ENCODE measurements at regions not wholly inside any gene's neighbourhood (a gene's known extent, or its start where the extent isn't known, plus 50 kb on each side); places are given as distances from the start of the nearest gene placed in this dataset.

DNA sequence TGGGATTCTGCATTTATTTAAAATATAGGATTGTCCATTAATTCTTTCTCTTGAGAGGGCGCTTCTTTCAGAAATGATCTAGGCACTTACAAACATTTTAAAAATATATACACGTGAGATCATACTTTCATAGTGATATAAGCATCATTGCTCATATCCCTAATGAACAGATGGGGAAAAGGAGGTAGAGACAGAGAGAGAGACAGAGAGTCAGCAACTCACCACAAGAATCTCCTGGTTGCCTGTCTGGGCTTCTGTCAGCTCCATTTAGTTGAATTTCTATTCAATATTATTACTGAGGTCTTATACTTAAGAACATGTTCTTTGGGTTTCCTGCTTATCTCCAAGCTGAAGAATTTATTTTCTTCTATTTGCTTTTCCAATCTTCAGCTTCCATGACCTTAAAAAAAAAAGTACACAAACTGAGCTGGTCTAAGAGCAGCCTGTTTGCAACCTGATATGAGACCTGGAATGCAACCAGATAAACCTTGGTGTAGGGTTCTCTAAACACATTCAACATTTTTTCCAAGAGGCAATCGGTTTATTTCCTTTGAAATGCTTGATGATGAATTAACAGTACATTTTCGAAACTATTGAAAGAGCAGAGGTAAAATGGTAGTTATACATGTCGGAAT lies 51.6 kb upstream of the LIFR start:
- TF ChIP-seq, protein P1, sequence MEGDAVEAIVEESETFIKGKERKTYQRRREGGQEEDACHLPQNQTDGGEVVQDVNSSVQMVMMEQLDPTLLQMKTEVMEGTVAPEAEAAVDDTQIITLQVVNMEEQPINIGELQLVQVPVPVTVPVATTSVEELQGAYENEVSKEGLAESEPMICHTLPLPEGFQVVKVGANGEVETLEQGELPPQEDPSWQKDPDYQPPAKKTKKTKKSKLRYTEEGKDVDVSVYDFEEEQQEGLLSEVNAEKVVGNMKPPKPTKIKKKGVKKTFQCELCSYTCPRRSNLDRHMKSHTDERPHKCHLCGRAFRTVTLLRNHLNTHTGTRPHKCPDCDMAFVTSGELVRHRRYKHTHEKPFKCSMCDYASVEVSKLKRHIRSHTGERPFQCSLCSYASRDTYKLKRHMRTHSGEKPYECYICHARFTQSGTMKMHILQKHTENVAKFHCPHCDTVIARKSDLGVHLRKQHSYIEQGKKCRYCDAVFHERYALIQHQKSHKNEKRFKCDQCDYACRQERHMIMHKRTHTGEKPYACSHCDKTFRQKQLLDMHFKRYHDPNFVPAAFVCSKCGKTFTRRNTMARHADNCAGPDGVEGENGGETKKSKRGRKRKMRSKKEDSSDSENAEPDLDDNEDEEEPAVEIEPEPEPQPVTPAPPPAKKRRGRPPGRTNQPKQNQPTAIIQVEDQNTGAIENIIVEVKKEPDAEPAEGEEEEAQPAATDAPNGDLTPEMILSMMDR (IDR thresholded peaks at IDR 0.05; ENCODE audit: low read depth, low read length): no peak
- no peak for TF ChIP-seq POLR2A (IDR thresholded peaks at IDR 0.05; ENCODE audit: extremely low read depth, insufficient read length)

All from NB4 (cell line).